ENCODE measurements at regions not wholly inside any gene's neighbourhood (a gene's known extent, or its start where the extent isn't known, plus 50 kb on each side); places are given as distances from the start of the nearest gene placed in this dataset.

DNA sequence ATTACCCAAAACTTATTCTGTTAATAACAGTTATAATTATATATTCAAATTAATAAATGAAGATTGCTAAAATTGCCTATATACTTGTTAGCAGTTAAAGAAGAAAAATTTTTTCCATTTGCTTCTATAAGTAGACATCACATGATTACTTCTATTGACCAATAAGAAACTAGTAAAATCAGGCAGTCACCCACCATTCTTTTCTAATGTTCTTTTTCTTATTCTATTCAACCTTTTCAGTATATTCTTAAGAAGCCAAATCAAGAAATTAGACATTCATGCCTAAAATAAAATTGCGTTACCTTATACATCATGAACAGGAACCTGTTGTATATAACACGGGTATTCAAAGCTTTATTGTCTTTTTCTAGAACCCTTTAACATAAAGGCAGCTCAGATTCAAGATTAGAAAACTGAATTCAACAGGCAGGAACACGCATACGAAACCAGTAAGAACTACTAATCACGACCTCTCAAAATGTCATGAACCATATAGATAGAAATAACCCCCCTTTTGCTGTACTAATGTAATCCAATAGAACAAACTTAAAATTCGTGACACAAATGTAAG lies 568.1 kb upstream of the DIPK2B start:
- Histone ChIP-seq H3K4me2 (ENCODE audit: control insufficient read depth, extremely low read depth, insufficient read depth, low read depth, low read length) (peak overlapping the region; percentile 86), H3K9me1 (ENCODE audit: control insufficient read depth, extremely low read depth, insufficient read depth, low read length) (no peaks in the 10 kb centered on the region), H3K9me3 (ENCODE audit: control insufficient read depth, low read depth, low read length) (no peaks in the 10 kb centered on the region), H3K27ac (ENCODE audit: control insufficient read depth, insufficient read depth, low read length) (peak overlapping the region; percentile 91), H3K4me1 (ENCODE audit: control insufficient read depth, extremely low read depth, insufficient read depth, low read length) (peaks cover 37% of the 10 kb centered on the region), H3K9ac (ENCODE audit: control insufficient read depth, extremely low read depth, insufficient read depth, low read length) (peak overlapping the region; percentile 87), H3K4me3 (ENCODE audit: control insufficient read depth in 2 of 3, extremely low read depth in 1 of 3, insufficient read depth in 2 of 3, low read depth in 1 of 3, low read length in 3 of 3) (peak overlapping the region; percentile 61 to 82 (median 78)), H3K36me3 (ENCODE audit: control insufficient read depth in 2 of 2, extremely low read depth in 1 of 2, insufficient read depth in 2 of 2, low read length in 2 of 2) (peaks cover 7 to 17% of the 10 kb centered on the region in 2 experiments), H3K27me3 (ENCODE audit: control insufficient read depth, extremely low read depth, insufficient read depth, low read length) (no peaks in the 10 kb centered on the region), H4K20me1 (ENCODE audit: control insufficient read depth, extremely low read depth, insufficient read depth, low read length) (no peaks in the 10 kb centered on the region), H2AFZ (ENCODE audit: control insufficient read depth, low read length) (no peak overlapping the region), H3K79me2 (ENCODE audit: control insufficient read depth, insufficient read depth, low read length) (peaks cover 87% of the 10 kb centered on the region)
- DNase-seq (ENCODE audit: low read depth, low spot score): no peak
- TF ChIP-seq CTCF (optimal IDR thresholded peaks at IDR 0.05 in 1 of 3, IDR thresholded peaks at IDR 0.05 in 1 of 3, conservative IDR thresholded peaks at IDR 0.05 in 1 of 3; ENCODE audit: extremely low read depth in 1 of 3, insufficient read depth in 2 of 3, low read length in 3 of 3): no peak
- no peak for TF ChIP-seq EZH2 (IDR thresholded peaks at IDR 0.05; ENCODE audit: low read length)
- dilution Hi-C loops (cut with MboI; ENCODE audit: extremely low pct_ligation_motif_present, low sequenced_read_pairs): no loop called here
- FAIRE-seq: no peak

GRCh38 chrX:45766981-45767501 lies 566.4 kb upstream of the DIPK2B start:
- DNase-seq (ENCODE audit: low read depth, low spot score) (no peak), FAIRE-seq (no peak)
- Histone ChIP-seq H3K27me3 (ENCODE audit: control insufficient read depth, extremely low read depth, insufficient read depth, low read length) (no peaks in the 10 kb centered on the region), H2AFZ (ENCODE audit: control insufficient read depth, low read length) (no peak overlapping the region), H3K79me2 (ENCODE audit: control insufficient read depth, insufficient read depth, low read length) (peaks cover 88% of the 10 kb centered on the region), H4K20me1 (ENCODE audit: control insufficient read depth, extremely low read depth, insufficient read depth, low read length) (no peaks in the 10 kb centered on the region), H3K9ac (ENCODE audit: control insufficient read depth, extremely low read depth, insufficient read depth, low read length) (peak overlapping the region; percentile 87), H3K9me3 (ENCODE audit: control insufficient read depth, low read depth, low read length) (no peaks in the 10 kb centered on the region), H3K9me1 (ENCODE audit: control insufficient read depth, extremely low read depth, insufficient read depth, low read length) (no peaks in the 10 kb centered on the region), H3K27ac (ENCODE audit: control insufficient read depth, insufficient read depth, low read length) (peak overlapping the region; percentile 91), H3K4me2 (ENCODE audit: control insufficient read depth, extremely low read depth, insufficient read depth, low read depth, low read length) (peak overlapping the region; percentile 86), H3K4me1 (ENCODE audit: control insufficient read depth, extremely low read depth, insufficient read depth, low read length) (peaks cover 38% of the 10 kb centered on the region), H3K4me3 (ENCODE audit: control insufficient read depth in 2 of 3, extremely low read depth in 1 of 3, insufficient read depth in 2 of 3, low read depth in 1 of 3, low read length in 3 of 3) (peak overlapping the region; percentile 61 to 82 (median 78)), H3K36me3 (ENCODE audit: control insufficient read depth in 2 of 2, extremely low read depth in 1 of 2, insufficient read depth in 2 of 2, low read length in 2 of 2) (peaks cover 11 to 25% of the 10 kb centered on the region in 2 experiments)
- dilution Hi-C loops (cut with MboI; ENCODE audit: extremely low pct_ligation_motif_present, low sequenced_read_pairs): no loop called here
- TF ChIP-seq CTCF (optimal IDR thresholded peaks at IDR 0.05 in 1 of 3, IDR thresholded peaks at IDR 0.05 in 1 of 3, conservative IDR thresholded peaks at IDR 0.05 in 1 of 3; ENCODE audit: extremely low read depth in 1 of 3, insufficient read depth in 2 of 3, low read length in 3 of 3) (no peak), EZH2 (IDR thresholded peaks at IDR 0.05; ENCODE audit: low read length) (no peak)
